ENCODE measurements at regions not wholly inside any gene's neighbourhood (a gene's known extent, or its start where the extent isn't known, plus 50 kb on each side); places are given as distances from the start of the nearest gene placed in this dataset.

GRCh38 chr22:47259990-47260389, 497.5 kb downstream of the TBC1D22A start:
- TF ChIP-seq GATA2 (IDR thresholded peaks at IDR 0.05; ENCODE audit: low read depth, low read length) (no peak), GATA3 (IDR thresholded peaks at IDR 0.05; ENCODE audit: low read depth, low read length) (no peak)

- TF ChIP-seq GATA2 (IDR thresholded peaks at IDR 0.05; ENCODE audit: low read depth, low read length) (no peak), GATA3 (IDR thresholded peaks at IDR 0.05; ENCODE audit: low read depth, low read length) (no peak)
Observed at GRCh38 chr22:47259049-47259448, 496.6 kb downstream of the TBC1D22A start.

GRCh38 chr22:47257976-47258375, 495.5 kb downstream of the TBC1D22A start:
- TF ChIP-seq GATA3 (IDR thresholded peaks at IDR 0.05; ENCODE audit: low read depth, low read length) = no peak
- TF ChIP-seq GATA2 (IDR thresholded peaks at IDR 0.05; ENCODE audit: low read depth, low read length) = no peak

- no peak for TF ChIP-seq GATA3 (IDR thresholded peaks at IDR 0.05; ENCODE audit: low read depth, low read length)
- no peak for TF ChIP-seq GATA2 (IDR thresholded peaks at IDR 0.05; ENCODE audit: low read depth, low read length)
Observed at GRCh38 chr22:47257566-47257965, 495.1 kb downstream of the TBC1D22A start.

- TF ChIP-seq GATA3 (IDR thresholded peaks at IDR 0.05; ENCODE audit: low read depth, low read length) (no peak), GATA2 (IDR thresholded peaks at IDR 0.05; ENCODE audit: low read depth, low read length) (no peak)
Observed at GRCh38 chr22:47251911-47252310, 489.5 kb downstream of the TBC1D22A start.

- no peak for TF ChIP-seq GATA2 (IDR thresholded peaks at IDR 0.05; ENCODE audit: low read depth, low read length)
- TF ChIP-seq GATA3 (IDR thresholded peaks at IDR 0.05; ENCODE audit: low read depth, low read length) = no peak
Observed at GRCh38 chr22:47250995-47251765, 488.7 kb downstream of the TBC1D22A start.

GRCh38 chr22:47249370-47249928, 487.0 kb downstream of the TBC1D22A start:
- TF ChIP-seq GATA2 (IDR thresholded peaks at IDR 0.05; ENCODE audit: low read depth, low read length) = no peak

GRCh38 chr22:47248925-47249324, 486.5 kb downstream of the TBC1D22A start:
- no peak for TF ChIP-seq GATA2 (IDR thresholded peaks at IDR 0.05; ENCODE audit: low read depth, low read length)
- TF ChIP-seq GATA3 (IDR thresholded peaks at IDR 0.05; ENCODE audit: low read depth, low read length) = no peak

GRCh38 chr22:47247579-47248240, 485.3 kb downstream of the TBC1D22A start:
- TF ChIP-seq GATA2 (IDR thresholded peaks at IDR 0.05; ENCODE audit: low read depth, low read length) = no peak
- no peak for TF ChIP-seq GATA3 (IDR thresholded peaks at IDR 0.05; ENCODE audit: low read depth, low read length)

GRCh38 chr22:47245786-47246185, 483.3 kb downstream of the TBC1D22A start:
- no peak for TF ChIP-seq GATA2 (IDR thresholded peaks at IDR 0.05; ENCODE audit: low read depth, low read length)
- TF ChIP-seq GATA3 (IDR thresholded peaks at IDR 0.05; ENCODE audit: low read depth, low read length) = no peak

GRCh38 chr22:47245286-47245685, 482.8 kb downstream of the TBC1D22A start:
- no peak for TF ChIP-seq GATA3 (IDR thresholded peaks at IDR 0.05; ENCODE audit: low read depth, low read length)
- no peak for TF ChIP-seq GATA2 (IDR thresholded peaks at IDR 0.05; ENCODE audit: low read depth, low read length)

- no peak for TF ChIP-seq GATA3 (IDR thresholded peaks at IDR 0.05; ENCODE audit: low read depth, low read length)
- TF ChIP-seq GATA2 (IDR thresholded peaks at IDR 0.05; ENCODE audit: low read depth, low read length) = no peak
Observed at GRCh38 chr22:47240116-47240515, 477.7 kb downstream of the TBC1D22A start.

GRCh38 chr22:47239474-47239860, 477.0 kb downstream of the TBC1D22A start:
- TF ChIP-seq GATA3 (IDR thresholded peaks at IDR 0.05; ENCODE audit: low read depth, low read length) (no peak), GATA2 (IDR thresholded peaks at IDR 0.05; ENCODE audit: low read depth, low read length) (no peak)

GRCh38 chr22:47238690-47239473, 476.4 kb downstream of the TBC1D22A start:
- no peak for TF ChIP-seq GATA2 (IDR thresholded peaks at IDR 0.05; ENCODE audit: low read depth, low read length)
- no peak for TF ChIP-seq GATA3 (IDR thresholded peaks at IDR 0.05; ENCODE audit: low read depth, low read length)
